Activated CD8-positive, alpha-beta T cell treated with anti-CD3 and anti-CD28 coated beads for 36 hours (primary cell): ENCODE measurements at regions not wholly inside any gene's neighbourhood (a gene's known extent, or its start where the extent isn't known, plus 50 kb on each side); places are given as distances from the start of the nearest gene placed in this dataset.

Experiments used
- ATAC-seq: fragments of 200-7000 bp; cut with Tn5 transposase; one replicate; pipeline ENCODE4 v1.10.0; 2021; ENCODE audit warnings: mild to moderate bottlenecking, moderate library complexity
- CTCF ChIA-PET: fragments of 350-600 bp; sonication (Branson Sonifier 250); formaldehyde crosslinking; loops from one replicate; lab custom pipeline; 2021; ENCODE audit warnings: antibody characterized with exemption; lab: Charles Lee
- POLR2A ChIA-PET: fragments of 350-600 bp; sonication (Branson Sonifier 250); formaldehyde crosslinking; loops from one replicate; lab custom pipeline; 2021; ENCODE audit warnings: antibody characterized with exemption; lab: Charles Lee
- DNase-seq: peaks from one replicate; pipeline ENCODE4 v3.0.0-alpha.2; 2020
- H3K27ac Mint-ChIP-seq: one replicate; pipeline ENCODE4 v1.8.0; 2021; ENCODE audit warnings: mild to moderate bottlenecking, mixed read lengths
- H3K27me3 Mint-ChIP-seq: one replicate; pipeline ENCODE4 v1.8.0; 2021; ENCODE audit warnings: mixed read lengths
- H3K36me3 Mint-ChIP-seq: one replicate; pipeline ENCODE4 v1.8.0; 2021; ENCODE audit warnings: low read depth, mixed read lengths
- H3K4me1 Mint-ChIP-seq: one replicate; pipeline ENCODE4 v1.8.0; 2021; ENCODE audit warnings: low read depth, mixed read lengths
- H3K4me3 Mint-ChIP-seq: one replicate; pipeline ENCODE4 v1.8.0; 2021; ENCODE audit warnings: mild to moderate bottlenecking, moderate library complexity, mixed read lengths
- H3K9me3 Mint-ChIP-seq: one replicate; pipeline ENCODE4 v1.8.0; 2021; ENCODE audit warnings: mixed read lengths
- intact Hi-C: fragments of 100-400 bp; cut with micrococcal nuclease; formaldehyde crosslinking; loops from one replicate; pipeline ENCODE4 v1.10.0; 2022
- TF ChIP-seq, protein P1 (sequence below): fragments of 200-600 bp; IDR thresholded peaks from one replicate; pipeline ENCODE4 v1.8.0; 2022; ENCODE audit warnings: antibody characterized with exemption, mild to moderate bottlenecking

DNA sequence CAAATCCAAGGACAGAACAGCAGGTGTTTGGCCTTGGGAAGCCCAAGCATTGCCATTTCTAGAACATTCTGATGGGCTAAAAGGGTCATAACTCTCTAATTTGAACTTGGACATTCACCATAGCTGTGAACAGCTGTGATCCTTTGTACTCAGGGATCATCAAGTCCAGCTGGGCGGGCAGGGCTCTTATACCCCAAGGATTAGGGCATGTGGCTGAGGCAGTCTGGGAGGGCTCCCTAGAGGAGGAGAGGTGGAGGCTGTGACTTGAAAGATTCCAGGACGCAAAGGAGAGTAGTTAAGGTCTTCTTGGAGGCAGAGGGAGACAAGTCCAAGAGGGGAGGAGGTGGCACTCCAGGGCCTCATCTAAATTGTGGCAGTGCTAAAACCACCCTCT lies 233.1 kb upstream of the GSE1 start:
- H3K4me3 Mint-ChIP-seq, result no peak overlapping the region
- POLR2A ChIA-PET, result no interaction called here
- no peak for ATAC-seq
- TF ChIP-seq, protein P1, sequence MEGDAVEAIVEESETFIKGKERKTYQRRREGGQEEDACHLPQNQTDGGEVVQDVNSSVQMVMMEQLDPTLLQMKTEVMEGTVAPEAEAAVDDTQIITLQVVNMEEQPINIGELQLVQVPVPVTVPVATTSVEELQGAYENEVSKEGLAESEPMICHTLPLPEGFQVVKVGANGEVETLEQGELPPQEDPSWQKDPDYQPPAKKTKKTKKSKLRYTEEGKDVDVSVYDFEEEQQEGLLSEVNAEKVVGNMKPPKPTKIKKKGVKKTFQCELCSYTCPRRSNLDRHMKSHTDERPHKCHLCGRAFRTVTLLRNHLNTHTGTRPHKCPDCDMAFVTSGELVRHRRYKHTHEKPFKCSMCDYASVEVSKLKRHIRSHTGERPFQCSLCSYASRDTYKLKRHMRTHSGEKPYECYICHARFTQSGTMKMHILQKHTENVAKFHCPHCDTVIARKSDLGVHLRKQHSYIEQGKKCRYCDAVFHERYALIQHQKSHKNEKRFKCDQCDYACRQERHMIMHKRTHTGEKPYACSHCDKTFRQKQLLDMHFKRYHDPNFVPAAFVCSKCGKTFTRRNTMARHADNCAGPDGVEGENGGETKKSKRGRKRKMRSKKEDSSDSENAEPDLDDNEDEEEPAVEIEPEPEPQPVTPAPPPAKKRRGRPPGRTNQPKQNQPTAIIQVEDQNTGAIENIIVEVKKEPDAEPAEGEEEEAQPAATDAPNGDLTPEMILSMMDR, result no peak
- intact Hi-C loops, result no loop called here
- H3K27me3 Mint-ChIP-seq, result peaks cover 4% of the 10 kb centered on the region
- CTCF ChIA-PET, result interaction anchor here (1.1 to 1.4 kb wide), 3 partner anchors 128 to 235 kb away, joined by 3 read pairs; no protein-coding TSS in a partner anchor
- no peak for DNase-seq
- no peak overlapping the region for H3K27ac Mint-ChIP-seq
- H3K4me1 Mint-ChIP-seq, result no peaks in the 10 kb centered on the region
- peaks cover 2% of the 10 kb centered on the region for H3K9me3 Mint-ChIP-seq
- H3K36me3 Mint-ChIP-seq, result no peaks in the 10 kb centered on the region

DNA sequence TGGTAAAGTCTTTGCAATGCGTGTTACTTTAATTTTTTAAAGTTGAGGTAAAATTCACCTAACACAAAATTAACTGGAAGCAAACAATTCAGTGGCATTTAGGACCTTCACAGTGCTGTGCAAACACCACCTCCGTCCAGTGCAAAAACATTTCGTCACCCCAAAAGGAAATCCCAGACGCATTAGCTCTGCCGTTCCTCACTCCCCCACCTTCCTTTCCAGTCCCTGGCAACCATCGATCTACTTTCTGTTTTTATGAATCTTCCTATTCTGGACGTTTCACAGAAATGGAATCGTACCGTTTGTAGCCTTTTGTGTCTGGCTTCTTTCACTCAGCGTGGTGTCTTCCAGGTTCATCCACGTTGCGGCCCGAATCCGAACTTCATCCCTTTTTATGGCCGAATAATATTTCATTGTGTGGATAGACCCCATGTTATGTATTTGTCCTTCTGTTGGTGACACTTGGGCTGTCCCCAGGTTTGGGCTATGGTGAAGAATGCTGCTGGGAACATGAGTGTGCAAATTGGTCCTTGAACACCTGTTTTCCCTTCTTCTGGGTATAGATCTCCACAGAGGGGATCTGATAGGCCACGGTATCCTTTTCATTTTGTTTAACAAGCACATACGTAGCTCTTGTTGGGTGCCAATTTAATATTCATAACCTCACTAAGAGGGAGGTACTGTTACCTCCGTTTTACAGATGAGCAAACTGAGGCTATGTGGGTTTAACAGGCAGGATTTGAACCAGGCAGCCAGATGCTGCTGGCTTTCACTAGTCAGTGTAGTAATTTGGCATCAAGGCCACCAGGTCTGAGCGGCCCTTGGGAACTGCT lies 232.0 kb upstream of the GSE1 start:
- H3K27ac Mint-ChIP-seq, result no peak overlapping the region
- peaks cover 5% of the 10 kb centered on the region for H3K27me3 Mint-ChIP-seq
- ChIA-PET POLR2A (no interaction called here), CTCF (interaction anchor here (1.1 to 1.2 kb wide), 2 partner anchors 136 to 234 kb away, joined by 3 read pairs; no protein-coding TSS in a partner anchor)
- H3K4me3 Mint-ChIP-seq, result no peak overlapping the region
- no peak for ATAC-seq
- no peak for DNase-seq
- TF ChIP-seq, protein P1, result no peak
- no peaks in the 10 kb centered on the region for H3K36me3 Mint-ChIP-seq
- no peaks in the 10 kb centered on the region for H3K4me1 Mint-ChIP-seq
- H3K9me3 Mint-ChIP-seq, result peaks cover 2% of the 10 kb centered on the region
- intact Hi-C loops, result no loop called here

DNA sequence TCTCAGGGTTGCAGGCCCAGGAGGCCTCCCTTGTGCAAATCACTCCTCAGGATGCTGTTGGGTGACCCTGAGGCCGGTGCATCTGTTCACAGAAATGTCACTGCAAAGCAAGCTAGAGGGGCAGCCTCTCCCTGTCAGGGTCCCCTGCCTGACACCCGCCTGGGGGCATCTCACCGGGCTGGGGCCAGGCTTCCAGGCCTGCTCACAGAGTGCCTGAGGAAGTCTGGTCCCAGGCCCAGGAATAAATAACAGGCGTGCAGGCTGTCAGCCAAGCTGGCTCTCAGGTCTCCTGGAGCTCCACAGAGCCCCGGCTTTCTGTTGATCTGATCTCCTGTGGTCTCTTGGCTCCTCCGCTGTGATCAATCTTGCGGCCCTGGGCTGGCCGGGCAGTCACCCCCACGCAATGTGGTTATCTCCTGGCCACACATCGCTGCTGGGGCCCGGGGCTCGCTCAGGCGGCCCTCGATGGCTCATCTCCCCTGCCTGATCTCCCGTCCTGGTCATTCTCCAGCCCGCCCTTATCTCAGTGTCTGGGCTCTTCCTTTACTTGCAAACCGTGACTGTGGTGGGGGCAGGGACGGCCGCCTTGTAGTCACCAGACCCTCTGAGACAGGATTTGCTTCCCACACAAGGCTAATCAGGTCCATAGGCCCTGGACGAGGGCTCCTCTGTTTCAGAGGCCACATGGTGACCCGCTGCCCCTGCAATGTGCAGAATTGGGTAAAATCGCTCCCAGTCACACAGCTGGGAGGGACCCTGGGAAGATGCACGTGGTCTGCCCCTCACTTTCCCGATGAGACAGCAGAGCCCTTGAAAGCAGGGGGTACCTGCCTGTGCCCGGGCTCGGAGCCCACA lies 231.2 kb upstream of the GSE1 start:
- no peaks in the 10 kb centered on the region for H3K4me1 Mint-ChIP-seq
- ATAC-seq (no peak), DNase-seq (no peak)
- no peak overlapping the region for H3K4me3 Mint-ChIP-seq
- no peak overlapping the region for H3K27ac Mint-ChIP-seq
- TF ChIP-seq, protein P1, result no peak
- intact Hi-C loops, result no loop called here
- ChIA-PET POLR2A (no interaction called here), CTCF (no interaction called here)
- peaks cover 6% of the 10 kb centered on the region for H3K27me3 Mint-ChIP-seq
- no peaks in the 10 kb centered on the region for H3K36me3 Mint-ChIP-seq
- peaks cover 2% of the 10 kb centered on the region for H3K9me3 Mint-ChIP-seq

DNA sequence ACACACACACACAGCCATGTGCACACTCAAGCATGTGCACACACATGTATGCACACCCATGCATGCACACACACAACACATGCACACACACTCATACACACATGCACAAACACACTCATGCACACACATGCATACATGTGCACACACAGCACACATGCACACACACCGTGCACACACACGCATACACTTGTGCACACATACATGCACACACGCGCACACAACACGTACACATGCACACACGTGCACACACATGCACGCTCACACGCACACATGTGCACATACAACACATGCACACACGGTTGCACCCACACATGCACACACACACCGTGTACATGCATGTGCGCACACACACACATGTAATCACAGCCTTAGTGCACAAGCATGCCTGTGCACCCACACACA lies 230.4 kb upstream of the GSE1 start:
- no peak overlapping the region for H3K4me3 Mint-ChIP-seq
- no peak overlapping the region for H3K27ac Mint-ChIP-seq
- CTCF ChIA-PET, result no interaction called here
- TF ChIP-seq, protein P1, result no peak
- peaks cover 2% of the 10 kb centered on the region for H3K9me3 Mint-ChIP-seq
- POLR2A ChIA-PET, result no interaction called here
- H3K36me3 Mint-ChIP-seq, result no peaks in the 10 kb centered on the region
- H3K27me3 Mint-ChIP-seq, result peaks cover 9% of the 10 kb centered on the region
- H3K4me1 Mint-ChIP-seq, result no peaks in the 10 kb centered on the region
- ATAC-seq (no peak), DNase-seq (no peak)
- intact Hi-C loops, result no loop called here
